Ovary (tissue), 3 donors: ENCODE measurements at regions not wholly inside any gene's neighbourhood (a gene's known extent, or its start where the extent isn't known, plus 50 kb on each side); places are given as distances from the start of the nearest gene placed in this dataset.

Source experiments
- CTCF ChIP-seq, 3 donors: fragments of 450-650 bp in 2 of 3; fragments of 200-600 bp in 1 of 3; IDR thresholded peaks; one replicate each; pipeline versions ENCODE4 v1.5.1 to v1.8.0; 2016 to 2022; ENCODE audit warnings: antibody characterized with exemption in 3 of 3, mild to moderate bottlenecking in 1 of 3
- EP300 ChIP-seq: sonication (generic); formaldehyde crosslinking; IDR thresholded peaks from one replicate; pipeline ENCODE4 v1.6.1; 2017; ENCODE audit warnings: antibody characterized with exemption
- donor health status: DM: no; HTN: no; CAD: no.

- TF ChIP-seq CTCF (IDR thresholded peaks at IDR 0.05), result no peak
- TF ChIP-seq EP300, result no peak
Measured at GRCh38 chr9:129252937-129253802, 75.1 kb upstream of the IER5L start.
